ENCODE measurements at regions not wholly inside any gene's neighbourhood (a gene's known extent, or its start where the extent isn't known, plus 50 kb on each side); places are given as distances from the start of the nearest gene placed in this dataset.

- no peak for FAIRE-seq
Observed at GRCh38 chr22:49090853-49091135, 736.9 kb downstream of the BRD1 start.

GRCh38 chr22:49090061-49090852 is 737.4 kb downstream of the BRD1 start:
- DNase-seq (ENCODE audit: insufficient read length, low spot score) (no peak), FAIRE-seq (no peak)
- no peak for TF ChIP-seq POLR2AphosphoS5 (IDR thresholded peaks at IDR 0.05; ENCODE audit: low read depth, low read length)
- no peak for TF ChIP-seq TAF1 (IDR thresholded peaks at IDR 0.05; ENCODE audit: low read depth, low read length)
- TF ChIP-seq PAX5 (IDR thresholded peaks at IDR 0.05; ENCODE audit: insufficient read depth, low read length, severe bottlenecking) = no peak
- TF ChIP-seq POLR2A (IDR thresholded peaks at IDR 0.05; ENCODE audit: low read depth, low read length) = no peak
- TF ChIP-seq SPI1 (IDR thresholded peaks at IDR 0.05; ENCODE audit: low read depth, low read length) = no peak

More at GRCh38 chr22:49090853-49091135, 736.9 kb downstream of the BRD1 start:
- DNase-seq (ENCODE audit: insufficient read length, low spot score) = no peak
- TF ChIP-seq POU2F2 (IDR thresholded peaks at IDR 0.05; ENCODE audit: low read depth, low read length) = no peak
- TF ChIP-seq POLR2A (IDR thresholded peaks at IDR 0.05; ENCODE audit: low read depth, low read length) = no peak
- TF ChIP-seq SPI1 (IDR thresholded peaks at IDR 0.05; ENCODE audit: low read depth, low read length) = no peak
- no peak for TF ChIP-seq TAF1 (IDR thresholded peaks at IDR 0.05; ENCODE audit: low read depth, low read length)
- no peak for TF ChIP-seq PAX5 (IDR thresholded peaks at IDR 0.05; ENCODE audit: insufficient read depth, low read length, severe bottlenecking)
- no peak for TF ChIP-seq POLR2AphosphoS5 (IDR thresholded peaks at IDR 0.05; ENCODE audit: low read depth, low read length)

- no peak for FAIRE-seq
- no peak for TF ChIP-seq TAF1 (IDR thresholded peaks at IDR 0.05; ENCODE audit: low read depth, low read length)
- TF ChIP-seq POLR2AphosphoS5 (IDR thresholded peaks at IDR 0.05; ENCODE audit: low read depth, low read length) = no peak
- TF ChIP-seq POU2F2 (IDR thresholded peaks at IDR 0.05; ENCODE audit: low read depth, low read length) = no peak
- TF ChIP-seq POLR2A (IDR thresholded peaks at IDR 0.05; ENCODE audit: low read depth, low read length) = no peak
- no peak for TF ChIP-seq PAX5 (IDR thresholded peaks at IDR 0.05; ENCODE audit: insufficient read depth, low read length, severe bottlenecking)
- TF ChIP-seq SPI1 (IDR thresholded peaks at IDR 0.05; ENCODE audit: low read depth, low read length) = no peak
- no peak for DNase-seq (ENCODE audit: insufficient read length, low spot score)
Observed at GRCh38 chr22:49088801-49089791, 738.6 kb downstream of the BRD1 start.

DNA sequence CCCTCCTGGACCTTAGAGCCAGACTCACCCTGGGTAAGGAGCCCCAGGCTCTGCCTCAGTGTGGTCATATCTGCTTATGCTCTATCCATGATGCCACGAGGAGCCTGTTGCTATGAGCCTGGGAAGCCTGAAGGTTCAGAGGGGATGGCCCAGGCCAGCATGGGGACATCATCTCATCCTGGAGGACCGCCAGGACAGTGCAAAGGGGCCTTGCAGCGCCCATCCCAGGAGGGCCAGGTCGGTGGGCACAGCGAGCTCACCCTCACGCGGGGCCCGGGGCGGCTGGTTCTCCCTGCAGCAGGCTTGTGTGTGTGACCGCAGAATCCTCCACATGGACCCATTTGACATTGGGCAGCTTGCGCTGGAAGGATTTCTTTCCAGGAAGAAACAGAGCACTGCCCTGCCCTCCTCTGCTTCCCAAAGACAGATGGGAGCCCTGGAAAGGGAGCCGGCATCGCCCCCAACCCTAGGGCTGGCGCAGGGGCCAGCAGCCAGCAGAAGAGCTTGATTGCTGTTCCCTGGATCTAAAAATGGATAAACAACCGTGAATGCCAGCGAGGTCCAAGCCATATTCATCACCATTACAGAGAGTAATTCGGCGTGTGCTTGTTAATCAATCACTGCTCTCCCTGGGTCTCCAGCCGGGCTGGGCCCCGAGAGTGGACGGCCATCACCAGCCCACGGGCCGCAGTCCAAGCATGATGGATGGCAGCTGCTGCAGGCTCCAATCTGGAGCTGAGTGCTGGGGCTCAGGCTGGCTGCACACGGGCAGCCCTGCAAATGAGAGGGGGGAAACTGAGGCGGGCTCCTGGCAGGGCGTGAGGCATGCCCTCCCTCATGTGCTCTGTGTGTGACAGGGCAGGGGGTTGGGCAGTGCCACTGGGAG is 739.7 kb downstream of the BRD1 start:
- DNase-seq (ENCODE audit: insufficient read length, low spot score) (no peak), FAIRE-seq (no peak)
- TF ChIP-seq POU2F2 (IDR thresholded peaks at IDR 0.05; ENCODE audit: low read depth, low read length) = no peak
- TF ChIP-seq SPI1 (IDR thresholded peaks at IDR 0.05; ENCODE audit: low read depth, low read length) = no peak
- no peak for TF ChIP-seq PAX5 (IDR thresholded peaks at IDR 0.05; ENCODE audit: insufficient read depth, low read length, severe bottlenecking)
- no peak for TF ChIP-seq POLR2A (IDR thresholded peaks at IDR 0.05; ENCODE audit: low read depth, low read length)
- TF ChIP-seq TAF1 (IDR thresholded peaks at IDR 0.05; ENCODE audit: low read depth, low read length) = no peak
- no peak for TF ChIP-seq POLR2AphosphoS5 (IDR thresholded peaks at IDR 0.05; ENCODE audit: low read depth, low read length)

DNA sequence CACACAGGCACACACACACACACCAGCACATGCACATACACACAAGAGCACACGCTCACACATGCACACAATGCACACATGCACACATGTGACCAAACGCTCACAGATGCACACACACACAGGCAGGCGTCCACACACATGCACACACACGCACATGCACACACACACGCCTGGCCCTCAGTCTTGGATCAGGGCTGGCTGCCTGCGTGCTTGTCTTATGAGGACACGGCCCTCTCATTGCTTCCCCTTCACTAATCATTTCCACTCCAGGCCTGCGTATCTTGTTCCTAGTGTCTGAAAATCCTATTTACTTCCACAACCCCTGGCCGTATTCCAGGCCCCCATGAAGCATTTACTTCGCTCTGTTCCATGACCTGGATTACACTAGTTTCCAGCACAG is 740.5 kb downstream of the BRD1 start:
- FAIRE-seq (no peak), DNase-seq (ENCODE audit: insufficient read length, low spot score) (no peak)

GRCh38 chr22:49086606-49087157 is 741.0 kb downstream of the BRD1 start:
- DNase-seq (ENCODE audit: insufficient read length, low spot score) (no peak), FAIRE-seq (no peak)
- TF ChIP-seq TAF1 (IDR thresholded peaks at IDR 0.05; ENCODE audit: low read depth, low read length) = no peak
- no peak for TF ChIP-seq POU2F2 (IDR thresholded peaks at IDR 0.05; ENCODE audit: low read depth, low read length)
- no peak for TF ChIP-seq POLR2A (IDR thresholded peaks at IDR 0.05; ENCODE audit: low read depth, low read length)
- no peak for TF ChIP-seq PAX5 (IDR thresholded peaks at IDR 0.05; ENCODE audit: insufficient read depth, low read length, severe bottlenecking)
- no peak for TF ChIP-seq SPI1 (IDR thresholded peaks at IDR 0.05; ENCODE audit: low read depth, low read length)
- TF ChIP-seq POLR2AphosphoS5 (IDR thresholded peaks at IDR 0.05; ENCODE audit: low read depth, low read length) = no peak

More for the DNA sequence above, 740.5 kb downstream of the BRD1 start:
- TF ChIP-seq POLR2AphosphoS5 (IDR thresholded peaks at IDR 0.05; ENCODE audit: low read depth, low read length) (no peak), TAF1 (IDR thresholded peaks at IDR 0.05; ENCODE audit: low read depth, low read length) (no peak), SPI1 (IDR thresholded peaks at IDR 0.05; ENCODE audit: low read depth, low read length) (no peak), POU2F2 (IDR thresholded peaks at IDR 0.05; ENCODE audit: low read depth, low read length) (no peak), POLR2A (IDR thresholded peaks at IDR 0.05; ENCODE audit: low read depth, low read length) (no peak), PAX5 (IDR thresholded peaks at IDR 0.05; ENCODE audit: insufficient read depth, low read length, severe bottlenecking) (no peak)

- DNase-seq (ENCODE audit: insufficient read length, low spot score) = no peak
- TF ChIP-seq POU2F2 (IDR thresholded peaks at IDR 0.05; ENCODE audit: low read depth, low read length) = no peak
- FAIRE-seq = no peak
Observed at GRCh38 chr22:49086181-49086580, 741.5 kb downstream of the BRD1 start.

DNA sequence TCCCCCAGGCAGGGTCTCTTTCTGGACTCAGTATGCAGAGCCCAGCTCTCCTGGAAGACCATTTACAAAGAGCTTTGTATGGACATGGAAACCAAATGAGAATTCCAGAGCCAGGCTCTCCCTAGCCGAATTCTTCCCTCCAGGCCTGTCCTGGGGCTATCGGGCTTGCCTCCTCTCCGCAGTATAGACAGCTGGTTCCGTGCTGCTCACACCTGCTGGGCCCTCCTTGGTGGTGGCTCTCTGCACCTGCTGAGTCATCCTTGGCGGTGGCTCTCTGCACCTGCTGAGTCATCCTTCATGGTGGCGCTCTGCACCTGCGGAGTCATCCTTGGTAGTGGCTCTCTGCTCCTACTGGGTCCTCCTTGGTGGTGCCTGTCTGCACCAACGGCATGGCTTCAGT is 743.5 kb downstream of the BRD1 start:
- FAIRE-seq (no peak), DNase-seq (ENCODE audit: insufficient read length, low spot score) (no peak)
- TF ChIP-seq POLR2A (IDR thresholded peaks at IDR 0.05; ENCODE audit: low read depth, low read length) = no peak
- TF ChIP-seq POLR2AphosphoS5 (IDR thresholded peaks at IDR 0.05; ENCODE audit: low read depth, low read length) = no peak
- TF ChIP-seq POU2F2 (IDR thresholded peaks at IDR 0.05; ENCODE audit: low read depth, low read length) = no peak
- TF ChIP-seq TAF1 (IDR thresholded peaks at IDR 0.05; ENCODE audit: low read depth, low read length) = no peak
- no peak for TF ChIP-seq PAX5 (IDR thresholded peaks at IDR 0.05; ENCODE audit: insufficient read depth, low read length, severe bottlenecking)
- TF ChIP-seq SPI1 (IDR thresholded peaks at IDR 0.05; ENCODE audit: low read depth, low read length) = no peak

Data from GM12891 (cell line).